RPMI7951 (cell line): ENCODE measurements at regions not wholly inside any gene's neighbourhood (a gene's known extent, or its start where the extent isn't known, plus 50 kb on each side); places are given as distances from the start of the nearest gene placed in this dataset.

ENCODE experiments used
- DNase-seq: peaks from one replicate; pipeline ENCODE4 v3.0.0-alpha.2; 2012; ENCODE audit warnings: low read depth

GRCh38 chr4:156241896-156242295 lies 288.2 kb upstream of the CTSO start:
- DNase-seq: no peak

- DNase-seq: no peak
These were observed 284.5 kb upstream of the CTSO start for GRCh38 chr4:156238171-156238570.

- DNase-seq: peak; percentile 15
These were observed 283.6 kb upstream of the CTSO start for GRCh38 chr4:156237231-156237630.

GRCh38 chr4:156230176-156230575 lies 276.5 kb upstream of the CTSO start:
- no peak for DNase-seq

GRCh38 chr4:156228676-156229075 lies 275.0 kb upstream of the CTSO start:
- DNase-seq: no peak

- DNase-seq: no peak
These were observed 273.7 kb upstream of the CTSO start for GRCh38 chr4:156227321-156227720.

- DNase-seq: no peak
These were observed 270.3 kb upstream of the CTSO start for GRCh38 chr4:156223985-156224384.

GRCh38 chr4:156217236-156217635 lies 263.6 kb upstream of the CTSO start:
- no peak for DNase-seq

GRCh38 chr4:156201050-156201449 lies 247.4 kb upstream of the CTSO start:
- no peak for DNase-seq

GRCh38 chr4:156198511-156198910 lies 244.8 kb upstream of the CTSO start:
- no peak for DNase-seq

GRCh38 chr4:156197216-156197615 lies 243.6 kb upstream of the CTSO start:
- DNase-seq: no peak

GRCh38 chr4:156196722-156197121 lies 243.1 kb upstream of the CTSO start:
- no peak for DNase-seq

- DNase-seq: no peak
These were observed 242.2 kb upstream of the CTSO start for GRCh38 chr4:156195914-156196313.

GRCh38 chr4:156194896-156195295 lies 241.2 kb upstream of the CTSO start:
- no peak for DNase-seq

GRCh38 chr4:156193800-156194199 lies 240.1 kb upstream of the CTSO start:
- DNase-seq: peak; percentile 27

- DNase-seq: peak; percentile 13
These were observed 239.4 kb upstream of the CTSO start for GRCh38 chr4:156193106-156193505.

- DNase-seq: no peak
These were observed 238.4 kb upstream of the CTSO start for GRCh38 chr4:156192033-156192432.

GRCh38 chr4:156191044-156191781 lies 237.5 kb upstream of the CTSO start:
- no peak for DNase-seq

GRCh38 chr4:156190615-156191014 lies 236.9 kb upstream of the CTSO start:
- DNase-seq: peak; percentile 25

GRCh38 chr4:156188596-156188995 lies 234.9 kb upstream of the CTSO start:
- DNase-seq: no peak

- DNase-seq: no peak
These were observed 232.4 kb upstream of the CTSO start for GRCh38 chr4:156186111-156186510.

GRCh38 chr4:156185514-156186055 lies 231.9 kb upstream of the CTSO start:
- no peak for DNase-seq

- DNase-seq: no peak
These were observed 228.6 kb upstream of the CTSO start for GRCh38 chr4:156182269-156182668.

- no peak for DNase-seq
These were observed 224.3 kb upstream of the CTSO start for GRCh38 chr4:156177941-156178340.
